GM12878 (cell line): ENCODE measurements at regions not wholly inside any gene's neighbourhood (a gene's known extent, or its start where the extent isn't known, plus 50 kb on each side); places are given as distances from the start of the nearest gene placed in this dataset.

Experiments
- ATAC-seq: fragments of 200-7000 bp; cut with Tn5 transposase; 3 replicates; pipeline ENCODE4 v1.9.1; 2020; ENCODE audit warnings: mild to moderate bottlenecking, moderate library complexity
- BruUV-seq: library from RNA; stranded (reverse); fragments of 400-500 nt; replicated peaks from 2 replicates; lab custom pipeline; 2021; lab: Mats Ljungman, UMichigan
- CTCF ChIA-PET: fragments of 300-600 bp; sonication (Branson Sonifier 250); formaldehyde crosslinking; extraction: SDS; loops from one replicate; lab custom pipeline; 2021; ENCODE audit warnings: inconsistent platforms; lab: Yijun Ruan, JAX
- POLR2A ChIA-PET: fragments of 350-600 bp; formaldehyde crosslinking; extraction: SDS; loops from one replicate; lab custom pipeline; 2021; ENCODE audit warnings: inconsistent platforms; lab: Charles Lee
- RAD21 ChIA-PET: fragments of 300-600 bp; sonication (Branson Sonifier 250); formaldehyde crosslinking; loops from one replicate; lab custom pipeline; 2023; ENCODE audit warnings: antibody characterized with exemption; ENCODE audit not compliant: unreplicated experiment; lab: Charles Lee
- SMC1A ChIA-PET: fragments of 300-600 bp; sonication (Branson Sonifier 250); formaldehyde crosslinking; loops from one replicate; lab custom pipeline; 2023; ENCODE audit not compliant: unreplicated experiment, uncharacterized antibody; lab: Charles Lee
- DNase-seq: peaks from one replicate; pipeline ENCODE4 v3.0.0-alpha.2; 2011; ENCODE audit warnings: low read depth, low spot score
- FAIRE-seq: peaks from 3 replicates; lab custom pipeline; 2011; peaks lifted over from hg19 to GRCh38; lab: Jason Lieb, UNC
- H2AFZ ChIP-seq: 2 replicates; pipeline ENCODE4 v1.6.0; 2011; ENCODE audit warnings: low read depth, low read length, control low read depth; ENCODE audit not compliant: control insufficient read depth
- H3K27ac ChIP-seq: 2 replicates; pipeline ENCODE4 v1.5.1; 2011; ENCODE audit warnings: control low read depth; ENCODE audit not compliant: control insufficient read depth, insufficient read depth
- H3K27me3 ChIP-seq, 2 experiments: replicated peaks in 1 of 2; 2 replicates each; pipeline versions ENCODE4 v1.6.0 to v1.6.1; 2011; ENCODE audit warnings: low read length in 1 of 2; ENCODE audit not compliant: control insufficient read depth in 2 of 2, insufficient read depth in 2 of 2
- H3K36me3 ChIP-seq, 2 experiments: 2 replicates each; pipeline ENCODE4 v1.5.1; 2011; ENCODE audit warnings: low read length in 1 of 2; ENCODE audit not compliant: control insufficient read depth in 2 of 2, insufficient read depth in 2 of 2
- H3K4me1 ChIP-seq: 2 replicates; pipeline ENCODE4 v1.6.1; 2011; ENCODE audit warnings: mild to moderate bottlenecking, low read length, moderate library complexity, mixed read lengths; ENCODE audit not compliant: control insufficient read depth, insufficient read depth
- H3K4me2 ChIP-seq: 2 replicates; pipeline ENCODE4 v1.6.0; 2011; ENCODE audit warnings: control low read depth; ENCODE audit not compliant: control insufficient read depth, insufficient read depth
- H3K4me3 ChIP-seq: fragments of 200-600 bp; sonication (generic); 2 replicates; pipeline ENCODE4 v1.5.1; 2016
- H3K79me2 ChIP-seq: 2 replicates; pipeline ENCODE4 v1.6.0; 2011; ENCODE audit warnings: low read length; ENCODE audit not compliant: control insufficient read depth, insufficient read depth
- H3K9ac ChIP-seq: 2 replicates; pipeline ENCODE4 v1.8.0; 2011; ENCODE audit warnings: low read length, control low read depth, mixed read lengths; ENCODE audit not compliant: control insufficient read depth, insufficient read depth
- H3K9me3 ChIP-seq: replicated peaks from 3 replicates; pipeline ENCODE4 v1.5.1; 2011; ENCODE audit warnings: mild to moderate bottlenecking, low read length; ENCODE audit not compliant: control insufficient read depth, insufficient read depth
- H4K20me1 ChIP-seq: 2 replicates; pipeline ENCODE4 v1.6.0; 2011; ENCODE audit not compliant: control insufficient read depth, insufficient read depth
- BCL11A ChIP-seq: IDR thresholded peaks from 2 replicates; pipeline ENCODE4 v1.6.1; 2011; ENCODE audit warnings: low read depth, low read length
- EED ChIP-seq: sonication (generic); IDR thresholded peaks from 2 replicates; pipeline ENCODE4 v1.6.1; 2016; ENCODE audit warnings: antibody characterized with exemption, low read depth
- GABPA ChIP-seq: IDR thresholded peaks from 2 replicates; pipeline ENCODE4 v1.6.1; 2014; ENCODE audit warnings: antibody characterized with exemption, low read depth, mild to moderate bottlenecking, inconsistent platforms
- HDAC6 ChIP-seq: fragments of 200-600 bp; sonication (generic); IDR thresholded peaks from one replicate; pipeline ENCODE4 v1.8.0; 2017; ENCODE audit warnings: antibody characterized with exemption; ENCODE audit not compliant: unreplicated experiment
- MXI1 ChIP-seq: fragments of 150-350 bp; IDR thresholded peaks from 2 replicates; pipeline ENCODE4 v1.6.1; 2011; ENCODE audit warnings: low read depth, mild to moderate bottlenecking, inconsistent platforms, low read length, improper control_type of control experiment
- NRF1 ChIP-seq: conservative IDR thresholded peaks from 2 replicates; pipeline ENCODE4 v1.6.1; 2011; ENCODE audit warnings: mild to moderate bottlenecking, low read depth, low read length, improper control_type of control experiment
- PAX5 ChIP-seq: IDR thresholded peaks from 2 replicates; pipeline ENCODE4 v1.6.1; 2011; ENCODE audit warnings: low read depth, low read length, borderline replicate concordance
- RAD51 ChIP-seq: fragments of 450-650 bp; IDR thresholded peaks from 2 replicates; pipeline ENCODE4 v1.6.1; 2016; ENCODE audit warnings: moderate library complexity, mild to moderate bottlenecking, inconsistent platforms
- SMARCA5 ChIP-seq: fragments of 450-650 bp; IDR thresholded peaks from 2 replicates; pipeline ENCODE4 v1.6.1; 2017; ENCODE audit warnings: mild to moderate bottlenecking
- SP1 ChIP-seq: IDR thresholded peaks from one replicate; pipeline ENCODE4 v1.6.1; 2011; ENCODE audit warnings: low read depth, low read length
- SUZ12 ChIP-seq: fragments of 200-600 bp; sonication (generic); IDR thresholded peaks from one replicate; pipeline ENCODE4 v1.6.1; 2018; ENCODE audit warnings: antibody characterized with exemption, mild to moderate bottlenecking; ENCODE audit not compliant: unreplicated experiment
- ZNF384 ChIP-seq: IDR thresholded peaks from 2 replicates; pipeline ENCODE4 v1.6.1; 2012; ENCODE audit warnings: low read depth, mild to moderate bottlenecking, low read length, improper control_type of control experiment, borderline replicate concordance
- ZNF622 ChIP-seq: fragments of 450-650 bp; IDR thresholded peaks from 2 replicates; pipeline ENCODE4 v1.6.1; 2017; ENCODE audit warnings: mild to moderate bottlenecking, inconsistent platforms
- WGBS: methylation state at CpG from one replicate; pipeline ENCODE4 v1.1.6; 2016; ENCODE audit warnings: low lambda C conversion rate; ENCODE audit not compliant: insufficient replicate concordance, insufficient coverage; ENCODE audit errors: missing lambda C conversion rate; 5-methylcytosine and 5-hydroxymethylcytosine counted together
- in situ Hi-C: fragments of 300-500 bp; cut with MboI; formaldehyde crosslinking; loops from 9 replicates; pipeline ENCODE4 v1.14.3; 2018; ENCODE audit warnings: mixed read lengths
- intact Hi-C: fragments of 100-400 bp; cut with micrococcal nuclease; formaldehyde crosslinking; loops from one replicate; pipeline ENCODE4 v1.14.2; 2022; ENCODE audit not compliant: unreplicated experiment
- TF ChIP-seq, protein P1 (sequence below): fragments of 450-650 bp; IDR thresholded peaks from 2 replicates; pipeline ENCODE4 v1.6.1; 2017; ENCODE audit warnings: mild to moderate bottlenecking, low read depth, inconsistent platforms; ENCODE audit not compliant: poor library complexity, severe bottlenecking
- TF ChIP-seq, protein P2 (sequence below): fragments of 450-650 bp; IDR thresholded peaks from 2 replicates; pipeline ENCODE4 v1.6.1; 2017; ENCODE audit warnings: low read depth, mild to moderate bottlenecking, moderate library complexity
- TF ChIP-seq, protein P3 (sequence below): IDR thresholded peaks from 2 replicates; pipeline ENCODE4 v1.6.1; 2011; ENCODE audit warnings: borderline replicate concordance, low read depth, mild to moderate bottlenecking, moderate library complexity, mixed read lengths, low read length; ENCODE audit not compliant: insufficient read depth; ENCODE audit errors: extremely low read length
- TF ChIP-seq, protein P4 (sequence below): fragments of 450-650 bp; conservative IDR thresholded peaks from 2 replicates; pipeline ENCODE4 v1.6.1; 2017; ENCODE audit warnings: mild to moderate bottlenecking, moderate library complexity

DNA sequence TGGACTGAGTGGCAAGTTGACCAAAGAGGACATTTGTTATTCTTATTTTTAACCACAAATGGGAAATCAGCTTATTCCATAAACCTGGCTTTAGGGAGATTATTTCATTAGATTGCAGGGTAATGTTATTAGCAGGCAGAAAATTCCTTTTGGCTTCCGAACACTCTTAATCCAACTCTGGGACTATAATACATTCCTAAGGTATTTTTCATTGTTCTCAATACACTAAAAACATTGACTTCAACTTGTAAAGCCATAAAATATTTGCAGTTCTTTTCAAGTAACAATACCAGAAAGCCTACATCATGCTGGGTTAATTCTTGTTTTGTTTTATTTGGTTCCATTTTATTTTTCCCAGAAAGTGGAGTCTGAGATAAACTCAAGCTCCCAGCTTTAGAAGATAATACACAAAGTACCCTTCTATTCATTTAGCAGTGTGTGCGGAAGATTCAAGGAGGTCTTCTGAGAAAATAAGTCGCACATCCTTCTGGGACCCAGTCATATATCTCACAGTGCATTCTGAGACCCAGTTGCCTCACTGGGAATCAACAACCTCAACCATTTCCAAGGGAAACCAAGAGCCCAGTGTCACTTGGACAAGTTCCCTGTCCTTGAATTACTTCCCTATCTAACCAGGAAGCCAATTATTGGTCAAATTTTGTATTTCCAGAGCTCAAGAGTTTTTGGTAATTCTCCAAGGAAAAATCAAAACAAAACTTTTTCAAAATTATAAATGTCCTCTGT lies 389.6 kb upstream of the DYNLRB2 start (continued):
- TF ChIP-seq, protein P1, sequence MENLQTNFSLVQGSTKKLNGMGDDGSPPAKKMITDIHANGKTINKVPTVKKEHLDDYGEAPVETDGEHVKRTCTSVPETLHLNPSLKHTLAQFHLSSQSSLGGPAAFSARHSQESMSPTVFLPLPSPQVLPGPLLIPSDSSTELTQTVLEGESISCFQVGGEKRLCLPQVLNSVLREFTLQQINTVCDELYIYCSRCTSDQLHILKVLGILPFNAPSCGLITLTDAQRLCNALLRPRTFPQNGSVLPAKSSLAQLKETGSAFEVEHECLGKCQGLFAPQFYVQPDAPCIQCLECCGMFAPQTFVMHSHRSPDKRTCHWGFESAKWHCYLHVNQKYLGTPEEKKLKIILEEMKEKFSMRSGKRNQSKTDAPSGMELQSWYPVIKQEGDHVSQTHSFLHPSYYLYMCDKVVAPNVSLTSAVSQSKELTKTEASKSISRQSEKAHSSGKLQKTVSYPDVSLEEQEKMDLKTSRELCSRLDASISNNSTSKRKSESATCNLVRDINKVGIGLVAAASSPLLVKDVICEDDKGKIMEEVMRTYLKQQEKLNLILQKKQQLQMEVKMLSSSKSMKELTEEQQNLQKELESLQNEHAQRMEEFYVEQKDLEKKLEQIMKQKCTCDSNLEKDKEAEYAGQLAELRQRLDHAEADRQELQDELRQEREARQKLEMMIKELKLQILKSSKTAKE: no peak
- TF ChIP-seq ZNF384: no peak
- TF ChIP-seq, protein P2, sequence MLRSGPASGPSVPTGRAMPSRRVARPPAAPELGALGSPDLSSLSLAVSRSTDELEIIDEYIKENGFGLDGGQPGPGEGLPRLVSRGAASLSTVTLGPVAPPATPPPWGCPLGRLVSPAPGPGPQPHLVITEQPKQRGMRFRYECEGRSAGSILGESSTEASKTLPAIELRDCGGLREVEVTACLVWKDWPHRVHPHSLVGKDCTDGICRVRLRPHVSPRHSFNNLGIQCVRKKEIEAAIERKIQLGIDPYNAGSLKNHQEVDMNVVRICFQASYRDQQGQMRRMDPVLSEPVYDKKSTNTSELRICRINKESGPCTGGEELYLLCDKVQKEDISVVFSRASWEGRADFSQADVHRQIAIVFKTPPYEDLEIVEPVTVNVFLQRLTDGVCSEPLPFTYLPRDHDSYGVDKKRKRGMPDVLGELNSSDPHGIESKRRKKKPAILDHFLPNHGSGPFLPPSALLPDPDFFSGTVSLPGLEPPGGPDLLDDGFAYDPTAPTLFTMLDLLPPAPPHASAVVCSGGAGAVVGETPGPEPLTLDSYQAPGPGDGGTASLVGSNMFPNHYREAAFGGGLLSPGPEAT: no peak

DNA sequence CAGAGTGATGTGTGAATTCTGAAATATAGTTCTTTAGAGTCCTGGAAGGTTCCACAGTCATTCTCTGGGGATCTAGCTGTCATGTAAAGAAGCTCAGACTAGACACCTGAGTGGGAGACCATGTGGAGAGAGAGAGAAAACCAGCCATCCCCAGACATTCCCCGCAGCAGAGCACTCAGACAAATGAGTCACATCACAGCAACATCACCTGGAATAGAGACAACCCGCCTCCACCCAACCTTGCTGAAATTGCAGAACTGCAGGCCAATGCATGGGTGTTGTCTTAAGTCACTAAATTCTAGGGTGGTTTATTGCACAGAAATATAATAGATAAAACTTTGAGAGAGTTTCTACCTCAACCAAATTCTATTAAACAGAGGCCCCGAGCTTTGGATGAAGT lies 392.0 kb upstream of the DYNLRB2 start:
- no peak overlapping the region for H3K4me2 ChIP-seq
- H3K4me3 ChIP-seq: no peak overlapping the region
- no peaks in the 10 kb centered on the region for H3K27me3 ChIP-seq
- FAIRE-seq: no peak
- H3K27ac ChIP-seq: no peak overlapping the region
- in situ Hi-C loops: no loop called here
- H3K4me1 ChIP-seq: no peaks in the 10 kb centered on the region
- H3K79me2 ChIP-seq: no peaks in the 10 kb centered on the region
- ATAC-seq: no peak
- ChIA-PET POLR2A (no interaction called here), SMC1A (no interaction called here), RAD21 (no interaction called here), CTCF (no interaction called here)
- intact Hi-C loops: no loop called here
- H3K36me3 ChIP-seq: no peaks in the 10 kb centered on the region
- H2AFZ ChIP-seq: no peak overlapping the region
- no peaks in the 10 kb centered on the region for H4K20me1 ChIP-seq
- DNase-seq: no peak
- H3K9me3 ChIP-seq: no peaks in the 10 kb centered on the region
- BruUV-seq: no TSS peak
- H3K9ac ChIP-seq: no peak overlapping the region
- WGBS: 8% methylated on average over 3 of the region's 3 CpGs
- TF ChIP-seq SMARCA5: no peak
- TF ChIP-seq EED: no peak
- TF ChIP-seq ZNF622: no peak
- TF ChIP-seq RAD51: no peak
- TF ChIP-seq, protein P3, sequence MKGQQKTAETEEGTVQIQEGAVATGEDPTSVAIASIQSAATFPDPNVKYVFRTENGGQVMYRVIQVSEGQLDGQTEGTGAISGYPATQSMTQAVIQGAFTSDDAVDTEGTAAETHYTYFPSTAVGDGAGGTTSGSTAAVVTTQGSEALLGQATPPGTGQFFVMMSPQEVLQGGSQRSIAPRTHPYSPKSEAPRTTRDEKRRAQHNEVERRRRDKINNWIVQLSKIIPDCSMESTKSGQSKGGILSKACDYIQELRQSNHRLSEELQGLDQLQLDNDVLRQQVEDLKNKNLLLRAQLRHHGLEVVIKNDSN: no peak
- TF ChIP-seq BCL11A: no peak
- TF ChIP-seq, protein P4, sequence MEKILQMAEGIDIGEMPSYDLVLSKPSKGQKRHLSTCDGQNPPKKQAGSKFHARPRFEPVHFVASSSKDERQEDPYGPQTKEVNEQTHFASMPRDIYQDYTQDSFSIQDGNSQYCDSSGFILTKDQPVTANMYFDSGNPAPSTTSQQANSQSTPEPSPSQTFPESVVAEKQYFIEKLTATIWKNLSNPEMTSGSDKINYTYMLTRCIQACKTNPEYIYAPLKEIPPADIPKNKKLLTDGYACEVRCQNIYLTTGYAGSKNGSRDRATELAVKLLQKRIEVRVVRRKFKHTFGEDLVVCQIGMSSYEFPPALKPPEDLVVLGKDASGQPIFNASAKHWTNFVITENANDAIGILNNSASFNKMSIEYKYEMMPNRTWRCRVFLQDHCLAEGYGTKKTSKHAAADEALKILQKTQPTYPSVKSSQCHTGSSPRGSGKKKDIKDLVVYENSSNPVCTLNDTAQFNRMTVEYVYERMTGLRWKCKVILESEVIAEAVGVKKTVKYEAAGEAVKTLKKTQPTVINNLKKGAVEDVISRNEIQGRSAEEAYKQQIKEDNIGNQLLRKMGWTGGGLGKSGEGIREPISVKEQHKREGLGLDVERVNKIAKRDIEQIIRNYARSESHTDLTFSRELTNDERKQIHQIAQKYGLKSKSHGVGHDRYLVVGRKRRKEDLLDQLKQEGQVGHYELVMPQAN: no peak
- TF ChIP-seq GABPA: no peak
- TF ChIP-seq PAX5: no peak
- no peak for TF ChIP-seq SP1
- TF ChIP-seq MXI1: no peak
- TF ChIP-seq SUZ12: no peak
- no peak for TF ChIP-seq NRF1
- no peak for TF ChIP-seq HDAC6
